SK-N-SH (cell line): ENCODE measurements at regions not wholly inside any gene's neighbourhood (a gene's known extent, or its start where the extent isn't known, plus 50 kb on each side); places are given as distances from the start of the nearest gene placed in this dataset.
"Not testable (repeated sequence)": the region's sequence is repeated elsewhere in the genome, so short reads cannot be mapped to it uniquely, and the experiment has no call there.

Experiments used
- CTCF ChIA-PET: fragments of 300-600, 350-600 bp; formaldehyde crosslinking; extraction: SDS; loops from one replicate; lab custom pipeline; 2021; lab: Yijun Ruan, JAX
- POLR2A ChIA-PET: fragments of 350-600 bp; sonication (Branson Sonifier 250); formaldehyde crosslinking; extraction: SDS; loops from one replicate; lab custom pipeline; 2020; ENCODE audit warnings: antibody characterized with exemption, inconsistent platforms; lab: Yijun Ruan, JAX
- DNase-seq: peaks from one replicate; pipeline ENCODE4 v3.0.0; 2012
- H2AFZ ChIP-seq: fragments of 200-600 bp; sonication (generic); 2 replicates; pipeline ENCODE4 v1.8.1; 2016; ENCODE audit warnings: antibody characterized with exemption, mild to moderate bottlenecking, low read depth
- H3F3A ChIP-seq: fragments of 200-600 bp; sonication (generic); replicated peaks from 2 replicates; pipeline ENCODE3; 2016; ENCODE audit warnings: antibody characterized with exemption, mild to moderate bottlenecking; ENCODE audit not compliant: insufficient read depth
- H3K27ac ChIP-seq, 2 experiments: fragments of 200-500 bp in 1 of 2; fragments of 200-600 bp in 1 of 2; sonication (Bioruptor generic) in 1 of 2; sonication (generic), shearing (Covaris generic) in 1 of 2; 2 replicates each; pipeline versions ENCODE4 v1.5.1 to v1.6.1; 2014 to 2016; ENCODE audit warnings: low read depth in 2 of 2, inconsistent platforms in 1 of 2, low read length in 1 of 2, mild to moderate bottlenecking in 1 of 2, mixed read lengths in 1 of 2
- H3K27me3 ChIP-seq: fragments of 200-600 bp; sonication (generic), shearing (Covaris generic); 2 replicates; pipeline ENCODE4 v1.6.1; 2016; ENCODE audit warnings: mixed run types; ENCODE audit not compliant: insufficient read depth
- H3K36me3 ChIP-seq, 2 experiments: fragments of 200-500 bp in 1 of 2; fragments of 200-600 bp in 1 of 2; sonication (Bioruptor generic) in 1 of 2; sonication (generic) in 1 of 2; replicated peaks in 1 of 2; 2 replicates each; pipeline versions ENCODE3 to v1.5.1; 2014 to 2016; ENCODE audit warnings: low read length in 1 of 2, mild to moderate bottlenecking in 1 of 2; ENCODE audit not compliant: insufficient read depth in 2 of 2, control insufficient read depth in 1 of 2
- H3K4me1 ChIP-seq, 2 experiments: fragments of 200-500 bp in 1 of 2; fragments of 200-600 bp in 1 of 2; sonication (Bioruptor generic) in 1 of 2; sonication (generic), shearing (Covaris generic) in 1 of 2; 2 replicates each; pipeline versions ENCODE4 v1.5.1 to v1.6.1; 2014 to 2016; ENCODE audit warnings: low read depth in 1 of 2, low read length in 1 of 2, mixed run types in 1 of 2; ENCODE audit not compliant: insufficient read depth in 2 of 2, control insufficient read depth in 1 of 2
- H3K4me2 ChIP-seq: fragments of 200-600 bp; sonication (generic), shearing (Covaris generic); 2 replicates; pipeline ENCODE4 v1.6.1; 2017; ENCODE audit warnings: mixed run types
- H3K4me3 ChIP-seq, 2 experiments: fragments of 200-500 bp in 1 of 2; fragments of 200-600 bp in 1 of 2; sonication (Bioruptor generic) in 1 of 2; sonication (generic), shearing (Covaris generic) in 1 of 2; 2 replicates each; pipeline versions ENCODE4 v1.5.1 to v1.8.1; 2014 to 2016; ENCODE audit warnings: low read depth in 2 of 2, inconsistent platforms in 1 of 2, low read length in 1 of 2, mild to moderate bottlenecking in 1 of 2, mixed read lengths in 1 of 2, moderate library complexity in 1 of 2
- H3K79me2 ChIP-seq: fragments of 200-600 bp; sonication (generic); 2 replicates; pipeline ENCODE4 v1.8.1; 2017; ENCODE audit warnings: mild to moderate bottlenecking; ENCODE audit not compliant: insufficient read depth
- H3K9ac ChIP-seq: fragments of 200-600 bp; sonication (generic); 2 replicates; pipeline ENCODE4 v1.6.1; 2017; ENCODE audit warnings: mixed run types
- H3K9me2 ChIP-seq: fragments of 200-600 bp; sonication (generic); 2 replicates; pipeline ENCODE4 v1.6.1; 2017; ENCODE audit warnings: mixed run types
- H3K9me3 ChIP-seq: fragments of 200-600 bp; sonication (generic); 2 replicates; pipeline ENCODE4 v1.6.1; 2017; ENCODE audit warnings: mixed run types, mild to moderate bottlenecking, moderate library complexity
- H4K20me1 ChIP-seq: fragments of 200-600 bp; sonication (generic); 2 replicates; pipeline ENCODE4 v1.6.1; 2017; ENCODE audit warnings: mild to moderate bottlenecking, mixed run types; ENCODE audit not compliant: insufficient read depth
- WGBS: methylation state at CpG from one replicate; pipeline ENCODE4 v1.1.6; 2017; ENCODE audit warnings: low lambda C conversion rate; 5-methylcytosine and 5-hydroxymethylcytosine counted together

GRCh38 chr3:125835562-125835961 is 133.4 kb upstream of the ROPN1B start:
- H3K27ac ChIP-seq, H3K27me3 ChIP-seq, H4K20me1 ChIP-seq, H3K36me3 ChIP-seq, H3K9me2 ChIP-seq, H2AFZ ChIP-seq, DNase-seq, H3F3A ChIP-seq, H3K4me1 ChIP-seq, H3K4me3 ChIP-seq, POLR2A ChIA-PET, H3K9ac ChIP-seq, H3K4me2 ChIP-seq, H3K9me3 ChIP-seq, CTCF ChIA-PET, H3K79me2 ChIP-seq: not testable (repeated sequence)
- WGBS = 68% methylated on average over 8 of the region's 8 CpGs

GRCh38 chr3:125836011-125836551 is 132.9 kb upstream of the ROPN1B start:
- H3K4me2 ChIP-seq, CTCF ChIA-PET, H3K36me3 ChIP-seq, H3F3A ChIP-seq, H3K9me3 ChIP-seq, H3K4me3 ChIP-seq, H3K27ac ChIP-seq, DNase-seq, H3K4me1 ChIP-seq, H3K9ac ChIP-seq, H4K20me1 ChIP-seq, POLR2A ChIA-PET, H3K9me2 ChIP-seq, H2AFZ ChIP-seq, H3K27me3 ChIP-seq, H3K79me2 ChIP-seq: not testable (repeated sequence)
- 77% methylated on average over 11 of the region's 11 CpGs for WGBS

DNA sequence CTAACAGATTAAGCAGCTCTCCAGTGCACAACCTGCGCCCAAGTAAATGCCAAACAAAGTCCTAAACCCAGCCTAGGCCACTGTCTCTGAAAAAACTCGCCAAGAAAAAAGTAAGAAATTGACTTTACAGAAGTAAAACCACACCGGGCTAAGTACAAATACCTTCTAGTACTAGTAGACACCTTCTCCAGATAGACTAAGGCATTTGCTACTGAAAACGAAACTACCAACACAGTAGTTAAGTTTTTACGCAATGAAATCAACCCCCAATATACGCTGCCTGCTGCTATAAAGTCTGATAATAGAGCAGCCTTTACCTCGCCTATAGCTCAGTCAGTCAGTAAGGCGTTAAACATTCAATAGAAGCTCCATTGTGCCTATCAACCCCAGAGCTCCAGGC is 132.2 kb upstream of the ROPN1B start:
- H3K9me3 ChIP-seq, H3K9me2 ChIP-seq, H3K79me2 ChIP-seq, H3K4me1 ChIP-seq, H3K9ac ChIP-seq, DNase-seq, H3K36me3 ChIP-seq, POLR2A ChIA-PET, CTCF ChIA-PET, H2AFZ ChIP-seq, H4K20me1 ChIP-seq, H3K4me2 ChIP-seq, H3F3A ChIP-seq, H3K4me3 ChIP-seq, H3K27ac ChIP-seq, H3K27me3 ChIP-seq: not testable (repeated sequence)
- WGBS = 74% methylated on average over 8 of the region's 8 CpGs

DNA sequence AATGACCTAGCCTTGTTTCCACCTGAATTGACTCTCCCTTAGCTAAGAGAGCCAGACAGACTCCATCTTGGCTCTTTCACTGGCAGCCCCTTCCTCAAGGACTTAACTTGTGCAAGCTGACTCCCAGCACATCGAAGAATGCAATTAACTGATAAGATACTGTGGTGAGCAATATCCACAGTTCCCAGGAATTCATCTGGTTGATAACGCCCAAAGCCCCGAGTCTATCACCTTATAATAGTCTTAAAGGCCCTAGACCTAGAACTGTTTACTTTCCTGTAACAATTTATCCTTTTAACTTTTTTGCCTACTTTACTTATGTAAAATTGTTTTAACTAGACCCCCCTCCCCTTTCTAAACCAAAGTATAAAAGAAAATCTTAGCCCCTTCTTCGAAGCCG is 130.1 kb upstream of the ROPN1B start:
- H3K9me2 ChIP-seq, POLR2A ChIA-PET, H3K36me3 ChIP-seq, H3K27ac ChIP-seq, DNase-seq, H3K4me1 ChIP-seq, H3F3A ChIP-seq, H3K79me2 ChIP-seq, H4K20me1 ChIP-seq, H3K4me2 ChIP-seq, H3K9me3 ChIP-seq, H3K4me3 ChIP-seq, H3K27me3 ChIP-seq, H3K9ac ChIP-seq, CTCF ChIA-PET, H2AFZ ChIP-seq: not testable (repeated sequence)
- 73% methylated on average over 5 of the region's 5 CpGs for WGBS

GRCh38 chr3:125840465-125840864 is 128.5 kb upstream of the ROPN1B start:
- H3K36me3 ChIP-seq, H3K9ac ChIP-seq, H3K9me2 ChIP-seq, POLR2A ChIA-PET, H4K20me1 ChIP-seq, H3K9me3 ChIP-seq, H3K27me3 ChIP-seq, H2AFZ ChIP-seq, CTCF ChIA-PET, H3K27ac ChIP-seq, H3K4me2 ChIP-seq, H3K4me1 ChIP-seq, H3F3A ChIP-seq, H3K4me3 ChIP-seq, H3K79me2 ChIP-seq, DNase-seq: not testable (repeated sequence)
- 83% methylated on average over 2 of the region's 3 CpGs for WGBS

- H2AFZ ChIP-seq, H3K9me2 ChIP-seq, H3K4me3 ChIP-seq, H3K9me3 ChIP-seq, H3K36me3 ChIP-seq, H4K20me1 ChIP-seq, H3F3A ChIP-seq, H3K4me1 ChIP-seq, CTCF ChIA-PET, POLR2A ChIA-PET, H3K79me2 ChIP-seq, H3K27ac ChIP-seq, H3K9ac ChIP-seq, DNase-seq, H3K4me2 ChIP-seq, H3K27me3 ChIP-seq: not testable (repeated sequence)
- 76% methylated on average over 10 of the region's 15 CpGs for WGBS
Measured at GRCh38 chr3:125847966-125848365, 121.0 kb upstream of the ROPN1B start.

- H3K27me3 ChIP-seq, POLR2A ChIA-PET, H3K9ac ChIP-seq, H3K9me2 ChIP-seq, H3K36me3 ChIP-seq, H4K20me1 ChIP-seq, H3K4me2 ChIP-seq, H2AFZ ChIP-seq, H3K79me2 ChIP-seq, H3K9me3 ChIP-seq, H3K4me1 ChIP-seq, CTCF ChIA-PET, H3K4me3 ChIP-seq, H3K27ac ChIP-seq, H3F3A ChIP-seq, DNase-seq: not testable (repeated sequence)
- WGBS = 83% methylated on average over 1 of the region's 2 CpGs
Measured at GRCh38 chr3:125855006-125855405, 114.0 kb upstream of the ROPN1B start.
